Activated CD4-positive, alpha-beta memory T cell treated with anti-CD3 and anti-CD28 coated beads for 36 hours (primary cell): ENCODE measurements at regions not wholly inside any gene's neighbourhood (a gene's known extent, or its start where the extent isn't known, plus 50 kb on each side); places are given as distances from the start of the nearest gene placed in this dataset.
"Not testable (repeated sequence)": the region's sequence is repeated elsewhere in the genome, so short reads cannot be mapped to it uniquely, and the experiment has no call there.

Source experiments
- CTCF ChIA-PET: fragments of 350-600 bp; sonication (Branson Sonifier 250); formaldehyde crosslinking; loops from one replicate; lab custom pipeline; 2021; ENCODE audit warnings: antibody characterized with exemption, inconsistent platforms; lab: Charles Lee
- POLR2A ChIA-PET: fragments of 350-600 bp; sonication (Branson Sonifier 250); formaldehyde crosslinking; loops from one replicate; lab custom pipeline; 2021; ENCODE audit warnings: antibody characterized with exemption; lab: Charles Lee
- DNase-seq: peaks from one replicate; pipeline ENCODE4 v3.0.0-alpha.2; 2020
- H3K27ac Mint-ChIP-seq: one replicate; pipeline ENCODE4 v1.8.0; 2021; ENCODE audit warnings: mixed read lengths
- H3K27me3 Mint-ChIP-seq: one replicate; pipeline ENCODE4 v1.8.0; 2021; ENCODE audit warnings: mixed read lengths
- H3K36me3 Mint-ChIP-seq: one replicate; pipeline ENCODE4 v1.8.0; 2021; ENCODE audit warnings: mixed read lengths
- H3K4me1 Mint-ChIP-seq: one replicate; pipeline ENCODE4 v1.8.0; 2021; ENCODE audit warnings: low read depth, mixed read lengths
- H3K4me3 Mint-ChIP-seq: one replicate; pipeline ENCODE4 v1.8.0; 2021; ENCODE audit warnings: mild to moderate bottlenecking, mixed read lengths
- H3K9me3 Mint-ChIP-seq: one replicate; pipeline ENCODE4 v1.8.0; 2021; ENCODE audit warnings: mixed read lengths
- intact Hi-C: fragments of 100-400 bp; cut with micrococcal nuclease; formaldehyde crosslinking; loops from one replicate; pipeline ENCODE4 v1.15.1; 2023

GRCh38 chr1:208979776-208980175 lies 603.7 kb upstream of the CAMK1G start:
- H3K4me3 Mint-ChIP-seq = no peak overlapping the region
- POLR2A ChIA-PET = no interaction called here

DNA sequence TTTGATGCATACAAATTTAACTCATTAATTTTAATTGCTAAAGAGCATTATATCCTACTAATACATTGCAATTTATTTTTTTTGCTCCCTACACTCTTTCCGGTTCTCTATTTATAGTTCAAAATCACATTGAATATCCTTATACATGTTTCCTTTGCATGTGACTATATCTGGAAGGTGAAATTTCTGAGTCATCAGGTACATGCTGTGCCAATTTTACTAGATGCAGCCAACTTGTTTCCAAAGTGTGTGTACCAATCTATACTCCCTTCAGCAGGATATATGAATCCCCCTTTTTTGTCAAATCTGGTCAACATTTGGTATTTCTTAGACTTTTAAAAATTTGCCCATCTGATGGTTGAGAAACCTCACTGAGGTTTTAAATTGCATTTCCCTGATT lies 602.9 kb upstream of the CAMK1G start:
- Mint-ChIP-seq H3K27ac (no peak overlapping the region), H3K4me3 (no peak overlapping the region), H3K36me3 (no peaks in the 10 kb centered on the region), H3K9me3 (no peaks in the 10 kb centered on the region), H3K4me1 (no peaks in the 10 kb centered on the region), H3K27me3 (peaks cover 1% of the 10 kb centered on the region)
- ChIA-PET POLR2A (no interaction called here), CTCF (interaction anchor here (0.6 kb wide), 1 partner anchor 71 kb away, joined by 3 read pairs; no protein-coding TSS in a partner anchor)
- intact Hi-C loops = no loop called here
- no peak for DNase-seq

More at GRCh38 chr1:208979776-208980175, 603.7 kb upstream of the CAMK1G start:
- Mint-ChIP-seq H3K36me3 (no peaks in the 10 kb centered on the region), H3K27ac (no peak overlapping the region), H3K4me1 (no peaks in the 10 kb centered on the region), H3K9me3 (no peaks in the 10 kb centered on the region), H3K27me3 (peaks cover 1% of the 10 kb centered on the region)
- CTCF ChIA-PET = interaction anchor here (0.6 kb wide), 1 partner anchor 71 kb away, joined by 3 read pairs; no protein-coding TSS in a partner anchor
- no peak for DNase-seq
- intact Hi-C loops = loop anchor here (5.0 kb wide), 1 partner anchor 313 kb away; no protein-coding TSS in a partner anchor

- DNase-seq = no peak
- no peaks in the 10 kb centered on the region for H3K9me3 Mint-ChIP-seq
- H3K27ac Mint-ChIP-seq = no peak overlapping the region
- ChIA-PET POLR2A (no interaction called here), CTCF (no interaction called here)
- peaks cover 19% of the 10 kb centered on the region for H3K4me1 Mint-ChIP-seq
- no peaks in the 10 kb centered on the region for H3K36me3 Mint-ChIP-seq
- H3K27me3 Mint-ChIP-seq = peaks cover 2% of the 10 kb centered on the region
- intact Hi-C loops = no loop called here
- H3K4me3 Mint-ChIP-seq = no peak overlapping the region
Observed at GRCh38 chr1:208985231-208985630, 598.3 kb upstream of the CAMK1G start.

DNA sequence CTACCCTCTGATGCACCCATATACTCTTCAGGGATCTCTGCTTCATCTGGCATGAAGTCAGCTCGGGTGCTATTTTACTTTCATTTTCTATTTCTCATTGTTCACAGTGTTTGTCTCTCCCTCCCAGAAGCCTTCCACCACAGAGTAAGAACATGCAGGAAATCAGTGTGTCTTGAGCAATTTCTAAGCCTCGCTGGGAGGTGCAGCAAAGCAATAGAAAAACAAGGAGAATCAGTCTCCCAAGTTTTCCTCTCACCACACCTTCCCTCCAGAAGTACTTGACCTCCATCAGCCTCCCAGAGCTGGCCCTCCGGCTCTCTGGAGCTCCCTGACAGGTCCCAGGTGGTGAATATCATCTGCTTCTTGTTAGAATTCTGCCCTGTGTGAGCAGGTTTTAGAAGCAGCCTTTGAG lies 594.7 kb upstream of the CAMK1G start:
- CTCF ChIA-PET = interaction anchor here (0.6 to 1.2 kb wide), 2 partner anchors 9 to 264 kb away, joined by 3 to 5 read pairs; no protein-coding TSS in a partner anchor
- intact Hi-C loops = no loop called here
- Mint-ChIP-seq H3K27me3 (peaks cover 3% of the 10 kb centered on the region), H3K4me1 (peaks cover 19% of the 10 kb centered on the region), H3K36me3 (peaks cover 2% of the 10 kb centered on the region), H3K9me3 (peaks cover 4% of the 10 kb centered on the region), H3K27ac (peak overlapping the region; percentile 31), H3K4me3 (peak overlapping the region; percentile 68)
- POLR2A ChIA-PET = no interaction called here
- peak; percentile 16 for DNase-seq

DNA sequence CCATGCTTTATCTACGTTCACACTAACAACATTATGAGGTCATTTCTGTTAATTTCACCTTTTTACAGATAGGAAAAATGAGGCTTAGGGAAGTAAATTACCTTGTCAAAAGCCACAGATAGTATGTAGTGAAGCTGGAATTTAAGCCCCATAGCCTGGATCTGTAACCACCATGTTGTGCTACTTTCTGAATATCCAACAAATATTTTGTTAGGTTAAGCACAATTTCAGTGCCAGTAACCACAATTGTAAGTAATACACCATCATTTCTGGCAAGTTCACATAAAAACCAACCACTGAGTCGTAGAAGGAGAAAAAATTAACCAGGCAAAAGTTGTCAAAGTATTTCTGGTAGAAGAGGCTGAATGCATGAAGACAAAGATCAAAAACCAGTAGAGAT lies 593.1 kb upstream of the CAMK1G start:
- Mint-ChIP-seq H3K36me3 (peaks cover 2% of the 10 kb centered on the region), H3K9me3 (peaks cover 4% of the 10 kb centered on the region), H3K4me3 (no peak overlapping the region), H3K4me1 (peaks cover 19% of the 10 kb centered on the region), H3K27ac (no peak overlapping the region), H3K27me3 (peaks cover 3% of the 10 kb centered on the region)
- intact Hi-C loops = no loop called here
- CTCF ChIA-PET = no interaction called here
- POLR2A ChIA-PET = no interaction called here
- no peak for DNase-seq

GRCh38 chr1:208997053-208997452 lies 586.5 kb upstream of the CAMK1G start:
- H3K4me3 Mint-ChIP-seq, H3K9me3 Mint-ChIP-seq, H3K4me1 Mint-ChIP-seq, intact Hi-C loops, H3K27me3 Mint-ChIP-seq, H3K27ac Mint-ChIP-seq, POLR2A ChIA-PET, H3K36me3 Mint-ChIP-seq, DNase-seq: not testable (repeated sequence)
- CTCF ChIA-PET = interaction anchor here (1.6 kb wide), 1 partner anchor 8 kb away, joined by 5 read pairs; no protein-coding TSS in a partner anchor

DNA sequence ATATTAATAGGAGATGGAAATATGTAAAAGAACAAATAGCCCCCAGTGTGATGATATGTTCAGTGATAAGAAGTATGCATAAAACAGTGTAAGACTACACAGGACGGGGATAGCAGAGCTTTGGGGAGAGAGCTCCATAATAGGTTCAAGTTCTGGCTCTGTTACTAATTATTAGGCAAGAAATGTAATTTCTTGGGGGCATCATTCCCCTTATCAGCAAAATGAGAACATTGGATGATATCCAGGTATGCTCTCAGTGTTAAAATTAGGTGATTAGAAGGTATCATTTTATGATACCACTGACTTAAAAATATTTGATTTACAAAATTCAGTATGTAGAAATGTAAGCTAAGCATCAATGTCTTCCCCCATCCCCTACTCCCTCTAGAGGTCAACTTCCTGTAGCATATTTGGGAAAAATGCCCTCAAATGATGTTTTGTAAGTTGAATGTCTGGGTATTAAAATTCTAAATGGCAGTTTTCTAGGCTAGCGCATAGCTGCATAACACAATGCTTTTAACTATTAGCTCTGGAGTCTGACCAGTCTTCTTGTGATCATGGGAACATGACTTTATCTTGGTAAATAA lies 585.7 kb upstream of the CAMK1G start:
- Mint-ChIP-seq H3K27ac (no peak overlapping the region), H3K4me3 (no peak overlapping the region), H3K9me3 (peaks cover 2% of the 10 kb centered on the region), H3K36me3 (no peaks in the 10 kb centered on the region), H3K4me1 (no peaks in the 10 kb centered on the region), H3K27me3 (no peaks in the 10 kb centered on the region)
- intact Hi-C loops = no loop called here
- no peak for DNase-seq
- CTCF ChIA-PET = interaction anchor here (1.0 to 1.6 kb wide), 3 partner anchors 9 to 251 kb away, joined by 3 to 5 read pairs (median 3); no protein-coding TSS in a partner anchor
- POLR2A ChIA-PET = no interaction called here

GRCh38 chr1:209008586-209008985 lies 574.9 kb upstream of the CAMK1G start:
- H3K4me3 Mint-ChIP-seq = no peak overlapping the region
- H3K27ac Mint-ChIP-seq = no peak overlapping the region
- no peaks in the 10 kb centered on the region for H3K9me3 Mint-ChIP-seq
- no peak for DNase-seq
- ChIA-PET CTCF (no interaction called here), POLR2A (no interaction called here)
- intact Hi-C loops = no loop called here
- no peaks in the 10 kb centered on the region for H3K4me1 Mint-ChIP-seq
- H3K36me3 Mint-ChIP-seq = no peaks in the 10 kb centered on the region
- H3K27me3 Mint-ChIP-seq = no peaks in the 10 kb centered on the region

- no peak for DNase-seq
- H3K9me3 Mint-ChIP-seq = no peaks in the 10 kb centered on the region
- ChIA-PET CTCF (no interaction called here), POLR2A (no interaction called here)
- no peak overlapping the region for H3K4me3 Mint-ChIP-seq
- no peak overlapping the region for H3K27ac Mint-ChIP-seq
- intact Hi-C loops = no loop called here
- H3K36me3 Mint-ChIP-seq = no peaks in the 10 kb centered on the region
- H3K27me3 Mint-ChIP-seq = no peaks in the 10 kb centered on the region
- no peaks in the 10 kb centered on the region for H3K4me1 Mint-ChIP-seq
Observed at GRCh38 chr1:209010475-209011230, 572.9 kb upstream of the CAMK1G start.

GRCh38 chr1:209012443-209013196 lies 570.9 kb upstream of the CAMK1G start:
- ChIA-PET CTCF (no interaction called here), POLR2A (no interaction called here)
- DNase-seq = no peak
- no peaks in the 10 kb centered on the region for H3K4me1 Mint-ChIP-seq
- no peak overlapping the region for H3K27ac Mint-ChIP-seq
- no peak overlapping the region for H3K4me3 Mint-ChIP-seq
- intact Hi-C loops = no loop called here
- H3K27me3 Mint-ChIP-seq = no peaks in the 10 kb centered on the region
- no peaks in the 10 kb centered on the region for H3K36me3 Mint-ChIP-seq
- no peaks in the 10 kb centered on the region for H3K9me3 Mint-ChIP-seq

DNA sequence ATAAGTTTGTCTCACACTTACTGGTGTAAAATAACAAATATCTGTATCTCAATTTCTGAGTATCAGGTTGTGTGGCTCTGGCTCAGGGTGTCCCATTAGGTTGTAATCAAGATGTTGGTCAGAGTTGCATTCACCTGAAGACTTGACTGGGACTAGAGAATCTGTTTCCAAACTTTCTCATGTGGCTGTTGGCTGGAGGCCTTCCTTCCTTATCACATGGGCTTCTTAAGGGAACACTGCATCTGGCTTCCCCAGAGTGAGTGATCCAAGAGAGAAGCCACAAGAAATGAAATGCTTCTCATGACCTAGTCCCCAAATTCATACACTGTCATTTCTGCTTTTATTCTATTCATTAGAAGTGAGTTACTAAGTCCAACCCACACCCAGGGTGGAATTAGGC lies 568.4 kb upstream of the CAMK1G start:
- CTCF ChIA-PET = no interaction called here
- H3K27ac Mint-ChIP-seq = no peak overlapping the region
- H3K4me1 Mint-ChIP-seq = no peaks in the 10 kb centered on the region
- H3K9me3 Mint-ChIP-seq = peaks cover 3% of the 10 kb centered on the region
- POLR2A ChIA-PET = no interaction called here
- peaks cover 4% of the 10 kb centered on the region for H3K27me3 Mint-ChIP-seq
- H3K36me3 Mint-ChIP-seq = no peaks in the 10 kb centered on the region
- DNase-seq = no peak
- intact Hi-C loops = no loop called here
- no peak overlapping the region for H3K4me3 Mint-ChIP-seq

DNA sequence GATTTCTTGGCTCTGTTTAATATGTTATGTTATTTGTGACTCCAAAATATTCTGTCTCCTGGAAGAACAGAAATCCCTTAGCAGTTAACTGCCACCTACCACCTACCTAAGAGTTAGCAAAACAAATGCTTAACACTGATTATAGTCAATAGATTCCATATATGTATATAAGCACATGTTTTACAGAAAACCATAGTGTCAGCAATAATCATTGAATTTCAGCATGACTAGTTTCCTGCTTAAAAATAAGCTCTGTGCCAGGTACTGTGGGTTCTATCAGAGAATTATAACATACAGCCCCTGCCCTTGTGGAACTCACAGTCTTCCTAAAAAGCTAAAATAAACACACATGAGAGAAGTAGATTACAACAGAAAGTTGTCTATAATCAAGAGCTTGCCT lies 561.9 kb upstream of the CAMK1G start:
- DNase-seq = no peak
- CTCF ChIA-PET = no interaction called here
- H3K4me1 Mint-ChIP-seq = no peaks in the 10 kb centered on the region
- POLR2A ChIA-PET = no interaction called here
- H3K9me3 Mint-ChIP-seq = peaks cover 3% of the 10 kb centered on the region
- no peak overlapping the region for H3K4me3 Mint-ChIP-seq
- H3K36me3 Mint-ChIP-seq = no peaks in the 10 kb centered on the region
- no peak overlapping the region for H3K27ac Mint-ChIP-seq
- intact Hi-C loops = no loop called here
- peaks cover 6% of the 10 kb centered on the region for H3K27me3 Mint-ChIP-seq
